22Rv1 (cell line): ENCODE measurements at regions not wholly inside any gene's neighbourhood (a gene's known extent, or its start where the extent isn't known, plus 50 kb on each side); places are given as distances from the start of the nearest gene placed in this dataset.

Source experiments
- H3K27ac ChIP-seq: fragments of 450-650 bp; 2 replicates; pipeline ENCODE4 v1.5.1; 2017
- CTCF ChIP-seq: fragments of 450-650 bp; IDR thresholded peaks from 2 replicates; pipeline ENCODE4 v1.5.1; 2017; ENCODE audit warnings: mild to moderate bottlenecking
- ZFX ChIP-seq: fragments of 450-650 bp; IDR thresholded peaks from 2 replicates; pipeline ENCODE4 v1.6.1; 2017; ENCODE audit warnings: antibody characterized with exemption, borderline replicate concordance

GRCh38 chr13:74930402-74931165, 551.4 kb downstream of the TBC1D4 start:
- TF ChIP-seq CTCF (no peak), ZFX (no peak)

GRCh38 chr13:74929436-74929835, 552.5 kb downstream of the TBC1D4 start:
- no peak for TF ChIP-seq ZFX
- no peak for TF ChIP-seq CTCF
- H3K27ac ChIP-seq, result no peak overlapping the region

More at GRCh38 chr13:74930402-74931165, 551.4 kb downstream of the TBC1D4 start:
- peak overlapping the region; percentile 64; the same call in 1 of the 2 replicates for H3K27ac ChIP-seq

- no peak for TF ChIP-seq ZFX
- no peak for TF ChIP-seq CTCF
These were observed 554.1 kb downstream of the TBC1D4 start for GRCh38 chr13:74927823-74928222.

GRCh38 chr13:74922963-74923362, 559.0 kb downstream of the TBC1D4 start:
- no peak overlapping the region for H3K27ac ChIP-seq
- no peak for TF ChIP-seq ZFX
- TF ChIP-seq CTCF, result no peak

More at GRCh38 chr13:74927823-74928222, 554.1 kb downstream of the TBC1D4 start:
- no peak overlapping the region for H3K27ac ChIP-seq

- H3K27ac ChIP-seq, result no peak overlapping the region
- no peak for TF ChIP-seq ZFX
- TF ChIP-seq CTCF, result no peak
These were observed 560.6 kb downstream of the TBC1D4 start for GRCh38 chr13:74921326-74921725.

GRCh38 chr13:74920920-74921319, 561.0 kb downstream of the TBC1D4 start:
- H3K27ac ChIP-seq, result no peak overlapping the region
- TF ChIP-seq ZFX, result no peak
- no peak for TF ChIP-seq CTCF

- H3K27ac ChIP-seq, result no peak overlapping the region
- TF ChIP-seq ZFX (no peak), CTCF (no peak)
These were observed 561.6 kb downstream of the TBC1D4 start for GRCh38 chr13:74920361-74920760.
